ENCODE measurements at regions not wholly inside any gene's neighbourhood (a gene's known extent, or its start where the extent isn't known, plus 50 kb on each side); places are given as distances from the start of the nearest gene placed in this dataset.
"Not testable (repeated sequence)": the region's sequence is repeated elsewhere in the genome, so short reads cannot be mapped to it uniquely, and the experiment has no call there.

DNA sequence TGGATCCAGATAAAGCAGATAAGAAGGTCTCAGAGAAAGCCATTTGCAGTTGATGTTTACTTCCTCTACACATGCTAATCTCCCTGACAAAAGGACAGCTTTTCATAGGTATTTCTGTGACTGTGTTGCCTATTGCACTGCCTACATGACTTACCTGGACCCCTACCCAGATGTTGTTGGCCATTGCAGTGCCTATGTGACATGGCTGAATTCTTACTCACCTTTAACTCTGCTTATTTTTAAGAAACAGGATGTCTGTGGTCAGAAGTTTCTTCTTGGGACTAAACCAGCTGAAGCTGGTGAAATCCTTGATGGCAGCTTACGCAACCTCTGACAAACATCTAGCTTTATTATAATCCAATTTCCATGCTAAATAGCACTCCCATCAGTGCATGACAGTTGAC lies 50.7 kb downstream of the PPIAL4D start:
- DNase-seq; ATAC-seq; intact Hi-C loops (cut with micrococcal nuclease): not testable (repeated sequence)

DNA sequence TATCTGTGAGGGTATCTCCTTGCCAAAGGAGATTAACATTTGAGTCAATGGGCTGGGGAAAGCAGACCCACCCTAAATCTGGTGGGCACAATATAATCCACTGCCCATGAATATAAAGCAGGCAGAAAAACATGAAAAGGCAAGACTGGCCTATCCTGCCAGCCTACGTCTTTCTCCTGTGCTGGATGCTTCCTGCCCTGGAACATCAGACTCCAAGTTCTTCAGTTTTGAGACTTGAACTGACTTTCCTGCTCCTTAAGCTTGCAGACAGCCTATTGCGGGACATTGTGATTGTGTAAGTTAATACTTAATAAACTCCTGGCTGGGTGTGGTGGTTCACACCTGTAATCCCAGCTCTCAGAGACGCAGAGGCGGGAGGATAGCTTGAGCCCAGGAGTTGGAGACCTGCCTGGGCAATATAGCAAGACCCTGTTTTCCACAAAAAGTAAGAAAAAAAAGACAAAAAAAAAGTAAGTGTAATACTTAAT lies 52.4 kb downstream of the PPIAL4D start:
- DNase-seq; intact Hi-C loops (cut with micrococcal nuclease); ATAC-seq: not testable (repeated sequence)

GRCh38 chr1:145188869-145189542 lies 53.0 kb downstream of the PPIAL4D start:
- intact Hi-C loops (cut with micrococcal nuclease); DNase-seq; ATAC-seq: not testable (repeated sequence)

GRCh38 chr1:145182606-145183413 lies 59.2 kb downstream of the PPIAL4D start:
- DNase-seq; intact Hi-C loops (cut with micrococcal nuclease): not testable (repeated sequence)
- peak; percentile 47 for ATAC-seq

- ATAC-seq; intact Hi-C loops (cut with micrococcal nuclease); DNase-seq: not testable (repeated sequence)
Measured at GRCh38 chr1:145176285-145176925, 65.6 kb downstream of the PPIAL4D start.

GRCh38 chr1:145174377-145174776 lies 67.6 kb downstream of the PPIAL4D start:
- intact Hi-C loops (cut with micrococcal nuclease); ATAC-seq; DNase-seq: not testable (repeated sequence)

DNA sequence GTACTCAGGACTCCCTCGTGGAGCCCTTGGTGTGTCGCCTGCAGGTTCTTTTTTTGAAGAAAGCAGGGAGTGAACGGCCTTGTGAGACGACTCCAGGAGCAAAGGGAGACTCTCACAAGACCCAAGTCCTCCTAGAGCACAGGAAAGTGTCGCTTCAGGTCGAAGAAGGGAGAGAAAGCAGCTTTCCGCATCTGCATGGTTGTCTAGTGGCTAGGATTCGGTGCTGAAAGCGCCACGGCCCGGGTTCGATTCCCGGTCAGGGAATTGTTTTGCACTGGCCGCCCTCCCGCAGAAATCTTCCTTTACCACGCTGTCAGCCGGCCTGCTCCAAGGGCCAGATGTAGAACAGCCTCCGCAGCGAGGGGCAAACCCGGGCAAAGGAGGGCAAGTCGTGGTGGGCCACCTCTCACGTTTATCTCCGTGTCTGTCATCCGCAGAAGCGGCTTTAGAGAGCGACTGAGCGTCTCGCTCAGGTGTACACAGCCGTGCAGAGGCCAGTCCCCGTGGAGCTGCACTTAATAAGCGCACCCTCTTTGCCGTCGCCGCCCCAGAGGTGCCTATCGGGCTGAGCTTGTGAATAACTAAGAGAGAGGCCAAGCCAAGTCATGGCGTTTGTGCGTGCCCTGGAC lies 72.6 kb downstream of the FAM72D start:
- ATAC-seq; intact Hi-C loops (cut with micrococcal nuclease); DNase-seq: not testable (repeated sequence)

DNA sequence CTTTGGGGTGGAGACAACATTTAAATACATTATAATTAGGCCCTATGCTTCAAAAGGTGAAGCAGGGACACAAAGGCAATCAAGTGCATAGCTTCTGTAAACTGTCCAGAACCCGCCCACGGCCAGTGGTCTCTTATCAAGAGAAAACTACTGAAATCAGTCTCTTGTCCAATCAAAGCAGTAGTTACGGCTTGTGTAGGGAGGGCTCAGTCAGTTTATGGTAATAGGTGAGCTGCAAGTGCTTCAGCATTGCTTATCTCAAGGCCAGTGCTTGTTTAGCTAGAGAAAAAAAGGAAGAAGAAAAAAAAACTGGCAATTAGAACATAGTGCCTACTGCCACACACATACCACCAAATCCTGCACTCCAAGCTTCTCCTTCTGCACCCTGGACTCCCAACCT lies 68.6 kb downstream of the FAM72D start:
- ATAC-seq; DNase-seq; intact Hi-C loops (cut with micrococcal nuclease): not testable (repeated sequence)
